Mesendoderm (in vitro differentiated cells): ENCODE measurements at regions not wholly inside any gene's neighbourhood (a gene's known extent, or its start where the extent isn't known, plus 50 kb on each side); places are given as distances from the start of the nearest gene placed in this dataset.
"Not testable (repeated sequence)": the region's sequence is repeated elsewhere in the genome, so short reads cannot be mapped to it uniquely, and the experiment has no call there.

Source experiments
- DNase-seq: peaks from one replicate; pipeline ENCODE4 v3.0.0; 2013
- H2AK5ac ChIP-seq: 2 replicates; pipeline ENCODE4 v1.6.1; 2013; ENCODE audit warnings: low read length, inconsistent platforms
- H2BK120ac ChIP-seq: 2 replicates; pipeline ENCODE4 v1.6.1; 2013; ENCODE audit warnings: low read depth, mild to moderate bottlenecking, low read length, moderate library complexity, mixed read lengths
- H2BK15ac ChIP-seq: replicated peaks from 2 replicates; pipeline ENCODE4 v1.6.1; 2013; ENCODE audit warnings: low read depth, mild to moderate bottlenecking, moderate library complexity
- H2BK5ac ChIP-seq: 2 replicates; pipeline ENCODE4 v1.6.1; 2013; ENCODE audit warnings: low read length, inconsistent platforms
- H3K18ac ChIP-seq: 2 replicates; pipeline ENCODE4 v1.6.1; 2013; ENCODE audit warnings: mild to moderate bottlenecking, low read length, mixed read lengths
- H3K23ac ChIP-seq: one replicate; pipeline ENCODE4 v1.6.1; 2013; ENCODE audit warnings: low read length
- H3K27ac ChIP-seq: 2 replicates; pipeline ENCODE4 v1.5.1; 2013; ENCODE audit warnings: low read depth, mild to moderate bottlenecking, inconsistent platforms, low read length, moderate library complexity
- H3K27me3 ChIP-seq: 2 replicates; pipeline ENCODE4 v1.6.1; 2013; ENCODE audit warnings: low read length, control low read depth, mild to moderate bottlenecking, inconsistent platforms; ENCODE audit not compliant: insufficient read depth, poor library complexity
- H3K36me3 ChIP-seq: 2 replicates; pipeline ENCODE4 v1.6.1; 2013; ENCODE audit warnings: low read length, inconsistent platforms; ENCODE audit not compliant: control insufficient read depth, insufficient read depth
- H3K4ac ChIP-seq: one replicate; pipeline ENCODE4 v1.6.1; 2013; ENCODE audit warnings: low read depth, mild to moderate bottlenecking, low read length, moderate library complexity
- H3K4me1 ChIP-seq: 2 replicates; pipeline ENCODE4 v1.6.1; 2013; ENCODE audit warnings: low read depth, low read length, inconsistent platforms; ENCODE audit not compliant: control insufficient read depth
- H3K4me2 ChIP-seq: 2 replicates; pipeline ENCODE4 v1.6.1; 2013; ENCODE audit warnings: low read length
- H3K4me3 ChIP-seq: 2 replicates; pipeline ENCODE4 v1.5.1; 2013; ENCODE audit warnings: mild to moderate bottlenecking, low read length
- H3K56ac ChIP-seq: one replicate; pipeline ENCODE4 v1.6.1; 2013; ENCODE audit warnings: low read length
- H3K79me1 ChIP-seq: 2 replicates; pipeline ENCODE4 v1.6.1; 2013; ENCODE audit warnings: low read length, inconsistent platforms
- H3K79me2 ChIP-seq: 2 replicates; pipeline ENCODE4 v1.6.1; 2013; ENCODE audit warnings: mild to moderate bottlenecking, low read length; ENCODE audit not compliant: control insufficient read depth, insufficient read depth
- H3K9ac ChIP-seq: 2 replicates; pipeline ENCODE4 v1.6.1; 2013; ENCODE audit warnings: low read length, inconsistent platforms
- H4K5ac ChIP-seq: one replicate; pipeline ENCODE4 v1.6.1; 2013; ENCODE audit warnings: low read length
- H4K8ac ChIP-seq: one replicate; pipeline ENCODE4 v1.6.1; 2013; ENCODE audit warnings: low read depth, mild to moderate bottlenecking, control low read depth, low read length, moderate library complexity
- WGBS: extraction: QIAGEN DNeasy Blood & Tissue Kit; methylation state at CpG from one replicate; pipeline ENCODE4 v1.1.7; 2013; ENCODE audit warnings: low lambda C conversion rate, missing lambda C conversion rate; ENCODE audit not compliant: insufficient coverage; ENCODE audit errors: extremely low coverage; 5-methylcytosine and 5-hydroxymethylcytosine counted together

DNA sequence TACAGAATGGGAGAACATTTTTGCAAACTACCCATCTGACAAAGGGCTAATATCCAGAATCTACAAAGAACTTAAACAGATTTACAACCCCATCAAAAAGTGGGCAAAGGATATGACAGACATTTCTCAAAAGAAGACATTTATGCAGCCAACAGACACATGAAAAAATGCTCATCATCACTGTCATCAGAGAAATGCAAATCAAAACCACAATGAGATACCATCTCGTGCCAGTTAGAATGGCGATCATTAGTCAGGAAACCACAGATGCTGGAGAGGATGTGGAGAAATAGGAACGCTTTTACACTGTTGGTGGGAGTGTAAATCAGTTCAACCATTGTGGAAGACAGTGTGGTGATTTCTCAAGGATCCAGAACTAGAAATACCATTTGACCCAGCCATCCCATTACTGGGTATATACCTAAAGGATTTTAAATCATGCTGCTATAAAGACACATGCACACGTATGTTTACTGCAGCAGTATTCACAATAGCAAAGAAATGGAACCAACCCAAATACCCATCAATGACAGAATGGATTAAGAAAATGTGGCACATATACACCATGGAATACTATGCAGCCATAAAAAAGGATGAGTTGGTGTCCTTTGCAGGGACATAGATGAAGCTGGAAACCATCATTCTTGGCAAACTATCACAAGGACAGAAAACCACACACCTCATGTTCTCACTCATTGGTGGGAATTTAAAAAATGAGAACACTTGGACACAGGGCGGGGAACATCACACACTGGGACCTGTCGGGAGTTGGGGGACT lies 317.7 kb upstream of the THBS1 start:
- H2BK15ac ChIP-seq, H2AK5ac ChIP-seq, H3K56ac ChIP-seq, H3K18ac ChIP-seq, H3K23ac ChIP-seq, H3K79me1 ChIP-seq, H3K27ac ChIP-seq, DNase-seq, H3K9ac ChIP-seq, H3K4me1 ChIP-seq, H2BK120ac ChIP-seq, H3K36me3 ChIP-seq, H4K8ac ChIP-seq, H2BK5ac ChIP-seq, H3K4ac ChIP-seq, H3K4me2 ChIP-seq, H3K79me2 ChIP-seq, H3K27me3 ChIP-seq, H4K5ac ChIP-seq, H3K4me3 ChIP-seq: not testable (repeated sequence)
- no CpG with 5 or more reads among the region's 6 CpGs for WGBS

GRCh38 chr15:39265261-39265660 lies 315.6 kb upstream of the THBS1 start:
- no peaks in the 10 kb centered on the region for H3K27me3 ChIP-seq
- H3K79me2 ChIP-seq: no peaks in the 10 kb centered on the region
- no peak overlapping the region for H3K23ac ChIP-seq
- H3K4me3 ChIP-seq: no peak overlapping the region
- H3K4me1 ChIP-seq: no peaks in the 10 kb centered on the region
- H3K56ac ChIP-seq: no peak overlapping the region
- no peak overlapping the region for H4K8ac ChIP-seq
- no peak overlapping the region for H2AK5ac ChIP-seq
- H2BK15ac ChIP-seq: no peak overlapping the region
- H4K5ac ChIP-seq: no peak overlapping the region
- H3K9ac ChIP-seq: no peak overlapping the region
- H3K36me3 ChIP-seq: no peaks in the 10 kb centered on the region
- H3K27ac ChIP-seq: no peak overlapping the region
- no peak for DNase-seq
- H3K4ac ChIP-seq: no peak overlapping the region
- H3K79me1 ChIP-seq: no peaks in the 10 kb centered on the region
- H3K4me2 ChIP-seq: no peak overlapping the region
- WGBS: no CpG with 5 or more reads among the region's 4 CpGs
- no peak overlapping the region for H2BK120ac ChIP-seq
- no peak overlapping the region for H3K18ac ChIP-seq
- H2BK5ac ChIP-seq: no peak overlapping the region

GRCh38 chr15:39266890-39267289 lies 314.0 kb upstream of the THBS1 start:
- DNase-seq: no peak
- Histone ChIP-seq H4K5ac (no peak overlapping the region), H3K56ac (no peak overlapping the region), H2BK120ac (no peak overlapping the region), H2AK5ac (no peak overlapping the region), H3K4me1 (no peaks in the 10 kb centered on the region), H3K79me1 (no peaks in the 10 kb centered on the region), H3K36me3 (no peaks in the 10 kb centered on the region), H2BK15ac (no peak overlapping the region), H3K18ac (no peak overlapping the region), H3K27me3 (no peaks in the 10 kb centered on the region), H3K4me3 (no peak overlapping the region), H3K79me2 (no peaks in the 10 kb centered on the region), H3K4ac (no peak overlapping the region), H3K23ac (no peak overlapping the region), H3K4me2 (no peak overlapping the region), H4K8ac (no peak overlapping the region), H2BK5ac (no peak overlapping the region), H3K9ac (no peak overlapping the region), H3K27ac (no peak overlapping the region)
- WGBS: no CpG with 5 or more reads among the region's 1 CpG

DNA sequence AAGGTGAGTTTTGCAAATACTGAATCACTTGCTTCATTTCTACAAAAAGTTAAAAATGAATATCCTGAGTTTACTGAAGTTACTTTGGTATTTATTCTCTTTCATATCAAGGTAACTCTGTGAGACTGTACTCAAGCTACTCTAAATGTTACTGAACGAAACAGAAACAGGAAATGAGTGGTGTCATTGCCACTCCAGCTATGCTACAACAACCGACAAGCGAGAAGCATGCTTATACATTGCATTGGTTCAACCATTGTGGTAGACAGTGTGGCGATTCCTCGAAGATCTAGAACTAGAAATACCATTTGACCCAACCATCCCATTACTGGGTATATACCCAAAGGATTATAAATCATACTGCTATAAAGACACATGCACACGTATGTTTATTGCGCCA lies 313.2 kb upstream of the THBS1 start:
- no peak overlapping the region for H3K9ac ChIP-seq
- no peaks in the 10 kb centered on the region for H3K79me1 ChIP-seq
- H2BK120ac ChIP-seq: no peak overlapping the region
- H3K27ac ChIP-seq: no peak overlapping the region
- H3K4ac ChIP-seq: no peak overlapping the region
- H4K5ac ChIP-seq: no peak overlapping the region
- H2AK5ac ChIP-seq: no peak overlapping the region
- H3K23ac ChIP-seq: no peak overlapping the region
- H2BK5ac ChIP-seq: no peak overlapping the region
- no peak overlapping the region for H3K18ac ChIP-seq
- no CpG with 5 or more reads among the region's 7 CpGs for WGBS
- H3K4me1 ChIP-seq: no peaks in the 10 kb centered on the region
- no peaks in the 10 kb centered on the region for H3K27me3 ChIP-seq
- no peak for DNase-seq
- H2BK15ac ChIP-seq: no peak overlapping the region
- no peak overlapping the region for H4K8ac ChIP-seq
- H3K4me3 ChIP-seq: no peak overlapping the region
- no peaks in the 10 kb centered on the region for H3K36me3 ChIP-seq
- no peaks in the 10 kb centered on the region for H3K79me2 ChIP-seq
- no peak overlapping the region for H3K56ac ChIP-seq
- no peak overlapping the region for H3K4me2 ChIP-seq

GRCh38 chr15:39269352-39269751 lies 311.5 kb upstream of the THBS1 start:
- Histone ChIP-seq H3K23ac (no peak overlapping the region), H4K8ac (no peak overlapping the region), H3K79me1 (no peaks in the 10 kb centered on the region), H4K5ac (no peak overlapping the region), H3K18ac (no peak overlapping the region), H2AK5ac (no peak overlapping the region), H3K36me3 (no peaks in the 10 kb centered on the region), H2BK15ac (no peak overlapping the region), H3K4me1 (no peaks in the 10 kb centered on the region), H3K56ac (no peak overlapping the region), H3K4ac (no peak overlapping the region), H3K4me3 (no peak overlapping the region), H2BK5ac (no peak overlapping the region), H3K27me3 (no peaks in the 10 kb centered on the region), H2BK120ac (no peak overlapping the region), H3K4me2 (no peak overlapping the region), H3K27ac (no peak overlapping the region), H3K79me2 (no peaks in the 10 kb centered on the region), H3K9ac (no peak overlapping the region)
- WGBS: no CpG with 5 or more reads among the region's 2 CpGs
- DNase-seq: peak; percentile 59

DNA sequence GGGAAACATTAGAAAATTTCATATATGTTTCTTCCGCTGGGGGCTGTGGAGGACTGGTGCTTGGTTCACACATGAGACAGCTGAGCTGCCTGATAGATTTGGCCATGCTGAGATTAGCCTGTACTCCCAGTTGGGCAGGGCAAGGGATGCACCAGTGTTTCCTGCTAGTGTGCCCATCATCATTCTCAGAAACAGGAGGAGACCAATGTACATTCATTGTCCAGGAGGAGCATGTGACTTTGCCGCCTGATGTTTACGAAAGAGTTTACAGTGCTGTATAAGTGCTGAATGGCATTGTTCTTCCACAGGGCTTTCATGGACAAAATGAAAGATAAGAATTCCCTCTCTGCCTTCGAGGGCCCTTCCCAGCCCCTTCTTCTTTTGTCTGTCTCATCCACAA lies 311.1 kb upstream of the THBS1 start:
- H3K4me1 ChIP-seq: no peaks in the 10 kb centered on the region
- no peak overlapping the region for H3K4me3 ChIP-seq
- WGBS: no CpG with 5 or more reads among the region's 4 CpGs
- no peak overlapping the region for H3K18ac ChIP-seq
- no peak overlapping the region for H2BK120ac ChIP-seq
- H3K79me2 ChIP-seq: no peaks in the 10 kb centered on the region
- H2BK15ac ChIP-seq: no peak overlapping the region
- no peak overlapping the region for H3K23ac ChIP-seq
- no peak overlapping the region for H2AK5ac ChIP-seq
- no peak overlapping the region for H3K4ac ChIP-seq
- no peaks in the 10 kb centered on the region for H3K27me3 ChIP-seq
- no peak overlapping the region for H4K5ac ChIP-seq
- H2BK5ac ChIP-seq: no peak overlapping the region
- H4K8ac ChIP-seq: no peak overlapping the region
- H3K36me3 ChIP-seq: no peaks in the 10 kb centered on the region
- no peak overlapping the region for H3K56ac ChIP-seq
- no peak overlapping the region for H3K27ac ChIP-seq
- no peaks in the 10 kb centered on the region for H3K79me1 ChIP-seq
- no peak overlapping the region for H3K4me2 ChIP-seq
- DNase-seq: no peak
- H3K9ac ChIP-seq: no peak overlapping the region
